ENCODE measurements at regions not wholly inside any gene's neighbourhood (a gene's known extent, or its start where the extent isn't known, plus 50 kb on each side); places are given as distances from the start of the nearest gene placed in this dataset.

- no peaks in the 10 kb centered on the region for H3K79me2 ChIP-seq (ENCODE audit: control insufficient read depth, insufficient read depth, low read length)
- H4K20me1 ChIP-seq (replicated peaks; ENCODE audit: control insufficient read depth, extremely low read depth, insufficient read depth, low read length), result no peaks in the 10 kb centered on the region
- intact Hi-C loops (cut with micrococcal nuclease), result no loop called here
- ChIA-PET CTCF (no interaction called here), POLR2A (no interaction called here)
- DNase-seq (ENCODE audit: low read depth, low spot score) (no peak), FAIRE-seq (no peak)
- H3K36me3 ChIP-seq (ENCODE audit: control insufficient read depth in 2 of 2, extremely low read depth in 1 of 2, insufficient read depth in 2 of 2, low read length in 2 of 2), result no peaks in the 10 kb centered on the region
- no peak overlapping the region for H3K27ac ChIP-seq (ENCODE audit: insufficient read depth, low read depth, low read length)
- H3K4me3 ChIP-seq (replicated peaks in 1 of 3; ENCODE audit: insufficient read depth in 1 of 3, low read depth in 1 of 3, low read length in 3 of 3), result no peak overlapping the region
- no peak overlapping the region for H3K9ac ChIP-seq (replicated peaks; ENCODE audit: extremely low read depth, insufficient read depth, low read length)
- no peaks in the 10 kb centered on the region for H3K27me3 ChIP-seq (ENCODE audit: control insufficient read depth in 2 of 2, insufficient read depth in 2 of 2, low read length in 2 of 2)
- no peak for TF ChIP-seq POLR2AphosphoS5 (IDR thresholded peaks at IDR 0.05; ENCODE audit: insufficient read depth, low read depth, low read length)
- no peak for TF ChIP-seq FOS (IDR thresholded peaks at IDR 0.05; ENCODE audit: borderline replicate concordance, insufficient read depth, low read length)
- no peak for TF ChIP-seq POLR2A (IDR thresholded peaks at IDR 0.05; ENCODE audit: low read depth, low read length)
- no peak for TF ChIP-seq CTCF (IDR thresholded peaks at IDR 0.05; ENCODE audit: extremely low read depth in 1 of 2, insufficient read depth in 1 of 2, low read depth in 1 of 2, low read length in 2 of 2)
- TF ChIP-seq EZH2 (IDR thresholded peaks at IDR 0.05; ENCODE audit: borderline replicate concordance, low read depth, low read length, severe bottlenecking), result no peak
- TF ChIP-seq MYC (IDR thresholded peaks at IDR 0.05; ENCODE audit: low read depth, low read length), result no peak
- TF ChIP-seq, protein P1, sequence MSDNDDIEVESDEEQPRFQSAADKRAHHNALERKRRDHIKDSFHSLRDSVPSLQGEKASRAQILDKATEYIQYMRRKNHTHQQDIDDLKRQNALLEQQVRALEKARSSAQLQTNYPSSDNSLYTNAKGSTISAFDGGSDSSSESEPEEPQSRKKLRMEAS (IDR thresholded peaks at IDR 0.05; ENCODE audit: insufficient read depth, insufficient read length), result no peak
- TF ChIP-seq GATA2 (IDR thresholded peaks at IDR 0.05; ENCODE audit: insufficient read depth, insufficient read length, low read depth, low read length), result no peak
- TF ChIP-seq JUN (IDR thresholded peaks at IDR 0.05; ENCODE audit: borderline replicate concordance, insufficient read depth, insufficient read length, low read depth), result no peak
- H3K4me2 ChIP-seq (ENCODE audit: insufficient read depth, low read length), result no peak overlapping the region
- H3K9me1 ChIP-seq (replicated peaks; ENCODE audit: control insufficient read depth, extremely low read depth, insufficient read depth, low read length), result no peaks in the 10 kb centered on the region
- no TSS peak for BruUV-seq (replicated peaks)
- peaks cover 6% of the 10 kb centered on the region for H3K9me3 ChIP-seq (replicated peaks; ENCODE audit: control insufficient read depth, insufficient read depth, low read length)
- no peak overlapping the region for H2AFZ ChIP-seq (ENCODE audit: low read depth, low read length)
- H3K4me1 ChIP-seq (ENCODE audit: control insufficient read depth, extremely low read depth, insufficient read depth, low read length), result no peaks in the 10 kb centered on the region
- dilution Hi-C loops (cut with MboI; ENCODE audit: extremely low pct_ligation_motif_present, low sequenced_read_pairs), result no loop called here
Observed at GRCh38 chr2:564471-565181, 112.6 kb downstream of the TMEM18 start.

Data from endothelial cell of umbilical vein (primary cell).